HG03432 (cell line): ENCODE measurements at regions not wholly inside any gene's neighbourhood (a gene's known extent, or its start where the extent isn't known, plus 50 kb on each side); places are given as distances from the start of the nearest gene placed in this dataset.
A peak's percentile ranks its signal among the peaks of the same experiment; 100 is the strongest.

Source experiments
- ATAC-seq: cut with Tn5 transposase; IDR thresholded peaks from one replicate; pipeline ENCODE4 v1.9.1; 2021; ENCODE audit warnings: mild to moderate bottlenecking, moderate library complexity; ENCODE audit not compliant: unreplicated experiment

GRCh38 chrY:7465185-7465621 lies 553.7 kb upstream of the AMELY start:
- no peak for ATAC-seq

GRCh38 chrY:7464742-7465141 lies 553.2 kb upstream of the AMELY start:
- no peak for ATAC-seq

GRCh38 chrY:7463711-7464110 lies 552.2 kb upstream of the AMELY start:
- no peak for ATAC-seq

- ATAC-seq, result no peak
Observed at GRCh38 chrY:7463196-7463595, 551.6 kb upstream of the AMELY start.

- no peak for ATAC-seq
Observed at GRCh38 chrY:7462657-7463056, 551.1 kb upstream of the AMELY start.

GRCh38 chrY:7461873-7462525 lies 550.4 kb upstream of the AMELY start:
- ATAC-seq, result no peak

GRCh38 chrY:7459802-7460201 lies 548.2 kb upstream of the AMELY start:
- ATAC-seq, result no peak

- ATAC-seq, result no peak
Observed at GRCh38 chrY:7458301-7459078, 546.9 kb upstream of the AMELY start.

GRCh38 chrY:7457286-7458015 lies 545.9 kb upstream of the AMELY start:
- no peak for ATAC-seq

GRCh38 chrY:7455626-7456025 lies 544.1 kb upstream of the AMELY start:
- ATAC-seq, result no peak

GRCh38 chrY:7453336-7453735 lies 541.8 kb upstream of the AMELY start:
- ATAC-seq, result peak; percentile 98

GRCh38 chrY:7452246-7452645 lies 540.7 kb upstream of the AMELY start:
- ATAC-seq, result no peak

- ATAC-seq, result no peak
Observed at GRCh38 chrY:7449860-7450259, 538.3 kb upstream of the AMELY start.

GRCh38 chrY:7448687-7449086 lies 537.1 kb upstream of the AMELY start:
- no peak for ATAC-seq

GRCh38 chrY:7447881-7448516 lies 536.4 kb upstream of the AMELY start:
- no peak for ATAC-seq

GRCh38 chrY:7444141-7444540 lies 532.6 kb upstream of the AMELY start:
- no peak for ATAC-seq

GRCh38 chrY:7440796-7441530 lies 529.4 kb upstream of the AMELY start:
- no peak for ATAC-seq

GRCh38 chrY:7437086-7437485 lies 525.5 kb upstream of the AMELY start:
- no peak for ATAC-seq

GRCh38 chrY:7433817-7434809 lies 522.6 kb upstream of the AMELY start:
- ATAC-seq, result no peak
